ENCODE measurements at regions not wholly inside any gene's neighbourhood (a gene's known extent, or its start where the extent isn't known, plus 50 kb on each side); places are given as distances from the start of the nearest gene placed in this dataset.
"Not testable (repeated sequence)": the region's sequence is repeated elsewhere in the genome, so short reads cannot be mapped to it uniquely, and the experiment has no call there.

DNA sequence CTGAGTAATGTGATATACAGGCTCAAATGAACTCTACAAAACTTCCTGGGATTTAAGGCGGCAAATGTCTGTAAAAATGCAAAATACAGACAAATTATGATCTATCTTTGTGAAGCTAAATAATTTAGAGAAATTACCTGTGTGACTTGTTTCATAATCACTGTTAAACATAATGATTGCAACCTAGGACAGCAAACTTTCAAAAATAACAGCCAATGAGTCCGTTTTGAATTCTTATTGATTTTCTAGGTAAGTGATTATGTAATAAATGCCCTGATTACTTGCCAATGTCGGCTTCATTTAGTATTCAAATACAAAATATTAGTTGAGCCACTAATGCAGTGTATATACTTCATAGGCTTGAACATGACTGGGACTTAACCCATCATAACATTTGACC, 238.2 kb upstream of the DAB2 start:
- no peak for DNase-seq

DNA sequence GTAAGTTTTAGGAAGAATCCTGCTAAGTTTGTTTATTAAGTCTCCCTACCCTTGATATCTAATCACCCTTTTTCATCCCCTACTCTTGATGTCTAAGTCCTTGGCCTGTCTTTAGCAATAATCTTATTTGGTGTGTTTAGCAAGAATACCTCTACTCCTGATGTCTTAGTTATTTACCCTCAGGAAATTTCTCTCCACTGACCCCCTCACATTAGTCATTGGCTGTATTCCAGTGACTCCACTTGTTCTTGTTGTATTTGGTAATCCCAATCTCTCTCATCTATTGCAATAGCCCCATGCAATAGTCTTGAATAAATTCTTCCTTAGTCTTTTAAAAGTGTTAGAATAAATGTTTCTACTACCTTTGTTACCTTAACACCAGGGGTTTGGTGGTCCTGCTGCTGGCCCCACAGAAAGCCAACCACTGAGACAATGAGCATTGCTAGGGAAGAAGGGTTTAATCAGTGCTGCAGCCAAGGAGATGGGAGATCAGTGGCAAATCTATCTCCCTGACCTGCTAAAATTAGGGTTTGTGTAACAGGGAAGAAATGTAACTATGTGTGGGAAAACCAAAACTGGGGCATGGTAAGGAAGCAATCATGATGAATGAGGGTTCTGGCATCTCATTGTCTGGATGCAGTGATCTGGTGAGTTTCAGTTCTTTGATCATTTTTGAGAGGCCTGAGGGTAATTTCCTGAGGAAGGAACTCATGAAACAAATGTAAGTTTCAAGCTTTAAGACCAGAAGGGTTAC, 236.4 kb upstream of the DAB2 start:
- DNase-seq = no peak

DNA sequence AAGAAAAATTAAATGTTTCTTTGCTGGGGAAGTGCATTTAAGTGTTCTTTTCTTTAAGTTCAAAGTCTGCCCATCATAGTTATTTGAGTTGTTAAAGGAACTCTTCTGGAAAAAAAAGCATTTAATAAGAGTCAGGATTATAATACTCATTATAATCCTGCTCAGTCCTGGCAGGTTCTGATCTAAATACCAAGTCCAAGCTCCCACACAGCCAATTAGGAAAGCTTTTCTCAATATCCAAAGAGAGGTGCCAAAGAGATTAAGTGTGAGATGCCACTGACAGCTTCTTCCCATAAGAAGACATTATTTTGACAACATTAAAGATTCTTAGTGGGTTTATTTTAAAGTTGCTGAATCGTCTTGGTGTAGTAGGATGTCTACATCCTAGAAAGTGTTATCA, 235.2 kb upstream of the DAB2 start:
- DNase-seq = no peak

DNA sequence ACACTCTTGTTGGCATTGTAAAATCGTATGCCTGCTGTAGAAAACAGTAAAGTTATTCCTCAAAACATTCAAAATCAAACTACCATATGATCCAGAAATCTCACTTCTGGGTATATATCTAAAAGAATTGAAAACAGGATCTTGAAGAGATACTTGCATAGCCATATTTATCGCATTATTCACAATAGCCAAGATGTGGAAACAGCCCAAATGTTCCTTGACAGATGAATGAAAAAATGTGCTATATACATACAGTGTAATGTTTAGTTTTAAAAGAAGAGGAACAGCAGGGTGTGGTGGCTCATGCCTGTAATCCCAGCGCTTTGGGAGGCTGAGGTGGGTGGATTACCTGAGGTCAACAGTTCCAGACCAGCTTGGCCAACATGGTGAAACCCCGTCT, 234.1 kb upstream of the DAB2 start:
- DNase-seq = no peak

DNA sequence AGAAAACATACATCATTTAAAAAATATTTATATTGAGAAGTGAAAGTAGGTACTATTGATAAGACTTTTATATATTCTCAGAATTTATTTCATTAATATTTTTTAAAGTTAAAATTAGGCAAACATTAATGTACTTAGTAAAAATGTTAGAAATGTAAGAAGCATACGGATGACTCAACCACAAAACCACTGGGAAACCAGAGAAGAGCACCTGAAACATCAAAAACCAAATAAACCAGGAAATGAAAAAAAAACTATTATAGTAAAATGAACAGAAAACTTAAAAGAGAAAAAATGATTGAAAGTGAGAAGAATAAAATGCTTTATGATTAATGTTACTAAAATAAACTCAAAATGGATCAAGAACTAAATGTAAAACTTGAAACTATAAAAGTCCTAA, 233.2 kb upstream of the DAB2 start:
- DNase-seq = no peak

DNA sequence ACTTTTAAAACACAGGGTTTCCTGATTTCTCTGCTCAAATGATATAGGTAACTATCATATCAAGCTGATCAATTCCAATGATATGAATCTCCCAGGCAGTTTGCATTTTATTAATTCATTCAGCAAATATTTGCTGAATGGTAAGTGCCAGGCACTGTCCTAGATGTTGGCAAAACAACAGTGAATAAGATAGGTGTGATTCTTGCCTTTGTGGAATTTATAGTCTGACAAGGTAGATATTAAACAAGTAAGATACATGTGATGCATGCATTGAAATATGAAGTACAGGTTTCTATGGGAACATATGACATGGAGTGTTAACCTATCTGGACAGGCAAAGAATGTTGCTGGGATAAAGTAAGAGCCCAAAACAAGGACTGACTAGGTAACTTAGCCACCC, 231.8 kb upstream of the DAB2 start:
- no peak for DNase-seq

DNA sequence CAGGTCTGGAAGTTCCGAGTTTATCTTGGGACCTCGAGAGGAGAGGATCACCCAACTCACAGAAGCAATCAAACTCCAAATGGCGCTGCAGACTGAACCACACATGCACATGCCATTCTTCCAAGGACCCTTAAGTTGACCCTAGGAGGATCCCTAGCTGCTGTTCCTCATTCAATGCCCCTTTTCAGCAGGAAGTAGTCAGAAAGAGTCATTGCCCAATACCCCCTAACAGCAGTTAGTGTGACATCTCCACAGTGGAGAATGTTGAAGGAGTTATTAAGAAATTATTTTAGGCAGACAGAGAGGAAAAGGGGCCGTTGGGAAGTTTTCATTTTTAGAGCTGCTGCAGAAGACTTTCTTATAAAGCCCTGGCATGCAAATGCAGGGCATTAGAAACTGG, 229.9 kb upstream of the DAB2 start:
- DNase-seq = no peak

DNA sequence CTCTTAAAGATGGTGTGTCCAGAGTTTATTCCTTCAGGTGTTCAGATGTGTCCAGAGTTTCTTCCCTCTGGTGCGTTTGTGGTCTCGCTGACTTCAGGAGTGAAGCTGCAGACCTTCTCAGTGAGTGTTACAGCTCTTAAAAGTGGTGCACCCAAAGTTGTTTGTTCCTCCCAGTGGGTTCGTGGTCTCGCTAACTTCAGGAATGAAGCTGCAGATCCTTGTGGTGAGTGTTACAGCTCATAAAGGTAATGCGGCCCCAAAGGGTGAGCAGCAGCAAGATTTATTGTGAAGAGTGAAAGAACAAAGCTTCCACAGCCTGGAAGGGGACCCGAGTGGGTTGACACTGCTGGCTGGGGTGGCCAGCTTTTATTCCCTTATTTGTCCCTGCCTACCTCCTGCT, 227.7 kb upstream of the DAB2 start:
- not testable (repeated sequence) for DNase-seq

DNA sequence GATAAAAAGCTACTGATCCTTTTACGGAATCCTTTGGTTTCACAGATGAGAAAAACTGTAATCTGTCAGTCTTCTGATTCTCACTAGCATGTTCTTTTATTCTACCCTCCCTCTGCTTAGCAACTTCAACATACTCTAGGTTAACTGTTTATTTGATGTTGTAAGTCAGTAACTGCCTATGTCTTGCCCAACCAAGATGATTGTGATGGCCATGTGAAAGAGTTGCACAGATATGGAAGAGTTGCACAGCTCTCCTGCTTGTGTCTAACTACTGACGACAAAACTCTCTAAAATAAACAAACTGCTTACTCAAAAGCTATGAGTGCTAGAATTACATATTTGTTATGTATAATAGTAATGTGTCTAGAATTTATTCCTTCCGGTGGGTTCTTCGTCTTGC, 227.3 kb upstream of the DAB2 start:
- no peak for DNase-seq

DNA sequence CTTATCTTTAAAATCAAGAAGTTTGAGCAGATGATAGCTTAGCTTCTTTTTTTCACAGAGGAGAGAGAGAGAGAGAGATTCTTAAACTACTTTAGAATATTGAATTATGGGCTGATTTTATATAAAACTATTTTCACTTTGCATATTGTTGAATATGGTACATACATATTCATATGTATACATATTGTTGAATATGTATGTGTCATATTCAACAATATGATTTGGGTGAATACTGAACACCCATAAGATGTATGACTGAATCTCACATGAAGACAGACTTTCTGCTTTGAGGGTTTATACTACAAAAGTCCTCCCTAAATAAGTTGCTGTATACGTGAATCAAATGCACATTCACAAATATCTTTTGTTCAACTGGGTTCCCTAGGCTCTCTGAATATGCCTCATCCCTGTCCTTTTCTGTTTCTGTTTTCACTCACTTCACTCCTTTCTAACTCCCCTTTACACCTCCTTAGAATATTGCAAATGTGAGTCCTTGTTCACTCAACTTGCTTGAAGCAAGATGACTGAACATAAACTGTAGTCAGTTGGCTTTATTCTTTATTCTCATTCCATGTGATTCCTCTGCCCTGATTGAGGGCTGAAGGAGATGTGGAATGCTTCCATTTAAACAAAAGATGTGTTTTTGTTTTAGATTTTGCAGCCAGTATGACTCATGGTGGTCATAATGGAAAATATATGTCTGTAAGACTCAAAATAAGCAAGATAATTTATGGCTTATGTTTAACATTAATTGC, 225.4 kb upstream of the DAB2 start:
- DNase-seq = no peak

DNA sequence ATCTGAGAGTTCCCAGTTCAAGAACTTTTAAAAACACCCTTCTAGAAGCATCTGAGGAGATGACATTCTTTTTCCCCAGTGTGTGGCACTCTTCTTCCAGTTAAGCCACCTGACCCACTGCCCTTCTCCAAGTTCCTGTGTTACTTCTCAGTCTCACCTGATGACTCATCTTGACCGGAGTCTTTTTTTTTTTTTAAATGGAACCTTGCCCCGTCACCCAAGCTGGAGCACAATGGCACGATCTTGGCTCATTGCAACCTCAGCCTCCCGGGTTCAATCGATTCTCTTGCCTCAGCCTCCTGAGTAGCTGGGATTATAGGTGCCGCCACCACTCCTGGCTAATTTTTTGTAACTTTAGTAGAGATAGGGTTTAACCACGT, 224.1 kb upstream of the DAB2 start:
- DNase-seq = no peak

DNA sequence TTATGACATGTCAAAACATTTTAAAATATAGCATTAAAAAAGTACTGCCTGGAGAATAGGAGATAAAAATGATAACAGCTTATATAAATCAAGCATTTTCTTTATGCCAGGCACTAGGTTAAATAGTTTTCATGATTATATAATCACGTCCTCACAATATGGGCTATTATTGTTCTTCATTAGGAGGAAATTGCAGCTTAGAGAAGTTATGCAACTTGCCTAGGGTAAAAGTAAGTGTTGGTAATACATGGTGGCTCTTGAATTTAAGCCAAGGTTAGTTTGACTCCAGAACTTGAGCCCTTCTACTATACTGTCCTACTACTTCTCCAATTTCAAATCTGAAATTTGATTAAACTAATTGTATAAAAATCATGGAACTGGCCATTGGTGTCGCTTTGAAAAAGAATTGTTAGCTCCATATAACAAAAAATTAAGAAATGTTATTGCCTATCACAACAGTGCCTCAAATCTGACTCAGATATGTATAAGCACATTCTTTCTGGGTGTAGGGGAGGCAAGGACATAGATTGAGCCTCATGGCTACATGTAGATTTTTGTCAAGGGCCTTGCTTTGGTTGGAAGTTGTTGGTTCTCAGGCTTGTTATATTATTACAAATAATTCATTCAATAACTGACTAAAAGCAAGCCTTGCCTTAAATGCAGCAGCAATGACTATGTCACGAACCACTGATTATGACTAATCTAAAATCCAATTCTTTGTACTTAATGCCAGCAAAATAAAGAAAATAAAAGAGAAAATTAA, 223.5 kb upstream of the DAB2 start:
- no peak for DNase-seq

DNA sequence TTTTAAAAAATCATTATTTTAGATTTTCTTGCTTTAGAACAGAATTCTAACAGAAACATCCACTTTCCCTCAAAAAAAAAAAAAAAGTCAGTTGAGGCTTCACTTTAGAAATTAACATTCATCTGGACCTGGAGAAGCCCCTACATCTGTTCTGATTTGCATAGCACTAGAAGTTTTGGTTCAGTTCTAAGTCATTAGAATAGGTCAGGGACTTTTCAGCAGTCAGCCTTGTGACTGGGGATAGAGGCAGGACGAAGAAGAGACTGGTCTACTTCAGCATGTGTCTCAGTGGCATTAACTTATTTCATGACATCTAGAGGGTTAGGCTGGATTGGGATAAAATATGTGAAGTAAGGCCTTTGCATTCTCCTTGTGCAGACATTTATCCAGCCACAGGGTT, 215.8 kb upstream of the DAB2 start:
- DNase-seq = no peak

DNA sequence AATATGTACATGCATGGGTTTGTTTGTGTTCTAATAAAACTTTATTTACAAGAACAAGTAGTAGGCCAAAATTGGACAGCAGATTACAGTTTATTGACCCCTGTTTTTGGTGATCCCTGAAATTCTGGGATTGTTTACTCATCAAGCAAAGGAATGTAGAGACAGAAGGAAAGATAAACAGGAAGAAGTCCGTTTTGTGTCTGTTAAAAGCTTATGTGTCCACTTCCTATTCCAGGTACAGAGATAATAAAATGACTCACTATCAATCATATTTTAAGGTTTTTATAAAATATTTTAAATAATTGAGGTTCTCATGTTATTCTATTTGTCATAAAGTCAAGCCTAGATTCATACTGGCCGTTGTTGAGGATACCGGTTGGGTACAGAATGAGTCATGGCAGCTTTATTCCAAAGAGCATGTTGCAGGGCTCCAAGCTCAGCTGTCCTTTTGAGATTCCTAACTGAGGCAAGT, 214.9 kb upstream of the DAB2 start:
- DNase-seq = no peak

DNA sequence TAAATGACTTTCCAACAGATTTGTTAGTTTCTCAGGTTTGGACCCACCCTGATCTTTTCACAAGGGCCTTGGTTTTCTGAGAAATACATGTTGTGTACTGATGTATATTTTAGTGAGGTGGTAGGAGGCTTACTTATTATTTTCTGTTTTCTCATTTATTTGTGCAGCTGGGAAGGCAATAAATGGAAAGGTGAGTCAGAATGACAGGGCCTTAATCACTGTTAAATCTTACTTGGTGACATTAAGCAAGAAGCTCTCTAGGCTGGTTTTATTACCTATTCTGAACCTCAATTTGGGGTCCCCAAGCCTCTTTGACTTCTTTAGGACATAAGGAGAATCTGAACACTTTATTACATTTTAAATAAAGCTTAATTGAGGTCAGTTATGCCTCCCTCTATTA, 214.0 kb upstream of the DAB2 start:
- no peak for DNase-seq

DNA sequence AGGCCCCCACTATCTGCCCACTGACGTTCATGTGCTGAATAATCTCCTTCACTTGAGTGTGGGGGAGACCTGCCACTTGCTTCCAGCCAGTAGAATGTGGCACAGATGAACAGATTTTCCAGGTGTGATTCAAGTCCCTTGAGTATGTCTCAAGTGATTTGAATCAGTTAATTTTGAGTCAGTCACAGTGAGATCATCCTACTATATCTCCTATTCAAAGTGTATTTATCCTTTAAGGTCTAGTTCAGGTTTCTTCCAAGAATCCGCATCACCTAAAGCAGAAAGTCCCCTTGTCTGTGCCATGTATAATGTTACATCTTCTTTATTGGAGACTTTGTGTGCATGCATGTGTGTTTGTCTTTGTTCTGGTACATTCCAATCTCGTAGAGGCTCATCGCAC, 208.3 kb upstream of the DAB2 start:
- DNase-seq = no peak

DNA sequence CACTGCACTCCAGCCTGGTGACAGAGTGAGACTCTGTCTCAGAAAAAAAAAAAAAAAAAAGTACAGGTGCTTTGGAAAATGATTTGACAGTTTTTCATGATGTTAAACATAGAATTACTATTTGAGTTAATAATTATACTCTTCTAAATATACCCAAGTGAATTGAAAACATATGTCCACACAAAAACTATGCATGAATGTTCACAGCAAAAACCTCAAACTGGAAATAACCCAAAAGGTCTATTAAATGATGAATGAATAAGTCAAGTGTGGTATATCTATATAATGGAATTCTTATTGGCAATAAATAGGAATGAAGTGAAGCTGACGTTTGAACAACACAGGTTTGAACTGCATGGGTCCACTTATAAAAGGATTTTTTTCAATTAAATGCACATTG, 207.2 kb upstream of the DAB2 start:
- no peak for DNase-seq

DNA sequence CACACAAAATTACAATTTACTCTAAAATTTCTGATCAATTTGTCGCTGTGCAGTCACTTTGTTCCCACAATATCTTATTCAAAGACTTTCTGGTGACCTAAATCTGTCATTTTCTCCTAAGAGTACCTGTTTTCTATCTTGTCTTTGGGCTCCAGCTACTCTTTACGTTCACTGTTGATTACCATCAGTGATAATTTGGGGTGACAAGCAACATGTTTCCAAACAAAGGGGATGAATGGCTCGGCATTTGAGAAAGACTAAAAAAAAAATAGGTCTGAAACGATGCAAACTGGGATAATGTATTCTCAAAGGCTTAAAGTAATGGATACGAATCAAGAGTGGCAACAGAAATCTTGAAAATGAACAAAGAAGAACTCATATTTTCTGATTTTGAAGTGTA, 205.2 kb upstream of the DAB2 start:
- DNase-seq = no peak

DNA sequence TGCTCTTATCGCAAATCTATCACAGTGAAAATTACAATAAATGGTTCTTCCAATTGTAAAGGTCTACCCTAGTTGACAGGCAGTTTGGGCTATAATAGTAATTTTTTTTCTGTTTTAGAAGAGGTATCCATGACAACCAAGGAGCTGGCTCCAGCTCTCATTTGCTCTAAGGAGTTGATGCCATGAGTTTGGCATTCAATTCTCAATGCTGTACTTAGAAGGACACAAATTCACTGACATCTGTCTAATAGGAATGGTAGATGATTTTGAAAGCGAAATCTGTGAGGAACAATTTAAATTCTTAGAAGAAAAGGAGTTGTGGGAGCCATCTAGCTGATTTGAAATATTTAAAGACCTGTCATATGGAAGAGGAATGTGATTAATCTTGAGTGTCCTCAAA, 203.6 kb upstream of the DAB2 start:
- DNase-seq = no peak

DNA sequence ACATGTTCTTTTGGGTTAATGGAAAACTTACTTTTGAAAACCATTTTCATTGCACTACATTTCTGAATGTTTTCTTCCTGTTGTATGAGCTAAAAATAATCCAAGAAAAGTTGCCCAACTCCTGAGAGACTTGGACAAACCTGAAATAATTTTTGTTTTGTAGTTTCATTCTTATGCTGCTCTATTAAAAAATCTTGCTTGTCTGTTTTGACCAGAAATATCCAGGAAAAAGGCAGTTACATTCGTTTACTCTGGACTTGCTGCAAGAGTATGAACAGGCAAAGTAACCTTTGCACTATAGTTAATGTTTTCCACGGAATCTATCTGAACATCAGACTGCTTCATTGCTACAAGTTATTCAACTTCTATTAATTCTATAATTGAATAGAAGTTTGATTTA, 200.1 kb upstream of the DAB2 start:
- no peak for DNase-seq

DNA sequence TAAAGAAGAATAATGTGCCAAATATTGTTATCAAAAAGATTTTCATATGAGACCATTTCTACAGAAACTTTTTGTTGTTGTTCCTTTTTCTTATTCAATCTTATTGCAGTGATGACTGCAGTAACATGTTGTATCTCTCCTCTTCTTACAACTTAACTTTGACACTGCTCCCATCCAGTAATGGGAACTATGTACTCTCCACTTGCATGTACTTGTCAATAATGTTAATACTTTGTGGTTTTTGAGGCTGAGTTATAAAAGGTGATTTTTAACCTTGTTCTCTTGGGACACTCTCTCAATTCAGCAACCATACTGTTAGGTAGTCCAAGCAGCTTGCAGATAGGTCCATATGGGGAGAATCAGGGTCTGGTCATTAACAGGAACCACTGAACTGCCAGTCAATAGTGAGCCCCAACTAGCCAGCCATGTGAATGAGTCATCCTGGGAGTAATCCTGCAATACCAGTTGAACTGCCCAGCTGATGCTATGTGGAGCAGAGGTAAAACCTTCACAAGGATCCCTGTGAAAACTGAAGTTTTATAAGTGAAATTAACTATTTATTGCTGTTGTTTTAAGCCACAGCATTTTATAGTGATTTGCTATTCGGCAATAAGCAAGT, 199.6 kb upstream of the DAB2 start:
- DNase-seq = no peak

DNA sequence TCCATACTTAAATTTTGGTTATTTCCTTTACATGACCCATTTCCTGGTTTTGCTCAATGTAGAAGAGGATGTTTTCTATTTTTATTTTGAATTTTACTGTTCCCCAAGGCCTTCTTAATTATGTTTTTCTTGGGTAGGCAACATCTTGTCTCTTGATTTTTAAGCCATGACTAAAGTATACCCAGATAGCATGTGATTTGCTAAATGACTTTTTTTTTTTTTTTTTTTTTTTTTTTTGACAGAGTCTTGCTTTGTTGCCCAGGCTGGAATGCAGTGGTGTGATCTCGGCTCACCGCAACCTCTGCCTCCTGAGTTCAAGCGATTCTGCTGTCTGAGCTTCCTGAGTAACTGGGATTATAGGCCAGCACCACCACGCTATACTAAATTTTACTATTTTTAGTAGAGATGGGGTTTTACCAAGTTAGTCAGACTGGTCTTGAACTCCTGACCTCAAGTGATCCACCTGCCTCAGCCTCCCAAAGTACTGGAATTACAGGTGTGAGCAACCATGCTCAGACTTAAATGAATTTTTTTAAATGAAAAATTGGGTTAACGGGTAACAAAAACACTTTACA, 198.6 kb upstream of the DAB2 start:
- no peak for DNase-seq

Data from amygdala (tissue), 56 donors.